ENCODE measurements at regions not wholly inside any gene's neighbourhood (a gene's known extent, or its start where the extent isn't known, plus 50 kb on each side); places are given as distances from the start of the nearest gene placed in this dataset.

GRCh38 chr10:113390896-113391295, 162.0 kb upstream of the HABP2 start:
- H3K4ac ChIP-seq (ENCODE audit: low read length), result no peak overlapping the region
- no peak overlapping the region for H2AFZ ChIP-seq (ENCODE audit: low read length)
- no peak for DNase-seq (ENCODE audit: low spot score)
- H3K36me3 ChIP-seq (replicated peaks in 1 of 2; ENCODE audit: control insufficient read depth in 2 of 2, insufficient read depth in 2 of 2, low read length in 2 of 2), result no peaks in the 10 kb centered on the region
- no peak overlapping the region for H3K4me2 ChIP-seq (ENCODE audit: insufficient read depth, low read length, poor library complexity, severe bottlenecking)
- H2BK5ac ChIP-seq (ENCODE audit: low read length), result no peak overlapping the region
- H4K91ac ChIP-seq (ENCODE audit: low read depth, low read length, poor library complexity), result no peak overlapping the region
- WGBS, 2 donors (ENCODE audit: extremely low coverage in 2 of 2, insufficient read length in 2 of 2, insufficient replicate concordance in 1 of 2), result no CpG with 5 or more reads among the region's 4 CpGs
- H3K79me1 ChIP-seq (ENCODE audit: low read depth, low read length), result no peaks in the 10 kb centered on the region
- H4K8ac ChIP-seq (ENCODE audit: low read depth, low read length), result no peak overlapping the region
- no peak overlapping the region for H3K4me3 ChIP-seq (ENCODE audit: low read length in 2 of 2)
- no peaks in the 10 kb centered on the region for H3K4me1 ChIP-seq (ENCODE audit: control insufficient read depth in 2 of 2, insufficient read depth in 1 of 2, low read depth in 1 of 2, low read length in 2 of 2)
- peaks cover 0 to 16% (median 0%) of the 10 kb centered on the region in 3 experiments for H3K27me3 ChIP-seq (ENCODE audit: control insufficient read depth in 3 of 3, insufficient read depth in 3 of 3, low read depth in 1 of 3, low read length in 3 of 3)
- H2AK5ac ChIP-seq (ENCODE audit: low read depth, low read length), result no peak overlapping the region
- H3K23ac ChIP-seq (ENCODE audit: low read depth, low read length, poor library complexity), result no peak overlapping the region
- no peak overlapping the region for H2BK12ac ChIP-seq (ENCODE audit: low read length)
- no peak overlapping the region for H3K9ac ChIP-seq (ENCODE audit: low read depth, low read length, poor library complexity)
- H3K18ac ChIP-seq (ENCODE audit: low read length), result no peak overlapping the region
- H3K14ac ChIP-seq (ENCODE audit: low read length), result no peak overlapping the region
- no peak overlapping the region for H2BK120ac ChIP-seq (ENCODE audit: low read depth, low read length)
- H3K27ac ChIP-seq (replicated peaks; ENCODE audit: low read length), result no peak overlapping the region
- H3K9me3 ChIP-seq (replicated peaks in 1 of 2; ENCODE audit: control insufficient read depth in 2 of 2, insufficient read depth in 1 of 2, low read depth in 1 of 2, low read length in 2 of 2), result no peaks in the 10 kb centered on the region
- H2BK15ac ChIP-seq (ENCODE audit: low read length), result no peak overlapping the region

GRCh38 chr10:113397047-113397446, 155.8 kb upstream of the HABP2 start:
- no peak overlapping the region for H3K4me2 ChIP-seq (ENCODE audit: insufficient read depth, low read length, poor library complexity, severe bottlenecking)
- H2BK15ac ChIP-seq (ENCODE audit: low read length), result no peak overlapping the region
- no peak overlapping the region for H2AK5ac ChIP-seq (ENCODE audit: low read depth, low read length)
- H3K23ac ChIP-seq (ENCODE audit: low read depth, low read length, poor library complexity), result no peak overlapping the region
- no peaks in the 10 kb centered on the region for H3K79me1 ChIP-seq (ENCODE audit: low read depth, low read length)
- no peak overlapping the region for H2BK5ac ChIP-seq (ENCODE audit: low read length)
- no peak overlapping the region for H2AFZ ChIP-seq (ENCODE audit: low read length)
- no peak overlapping the region for H2BK120ac ChIP-seq (ENCODE audit: low read depth, low read length)
- H2BK12ac ChIP-seq (ENCODE audit: low read length), result no peak overlapping the region
- H3K27me3 ChIP-seq (ENCODE audit: control insufficient read depth in 3 of 3, insufficient read depth in 3 of 3, low read depth in 1 of 3, low read length in 3 of 3), result peaks cover 0 to 8% (median 0%) of the 10 kb centered on the region in 3 experiments
- H3K9me3 ChIP-seq (replicated peaks in 1 of 2; ENCODE audit: control insufficient read depth in 2 of 2, insufficient read depth in 1 of 2, low read depth in 1 of 2, low read length in 2 of 2), result no peaks in the 10 kb centered on the region
- DNase-seq (ENCODE audit: low spot score), result no peak
- H3K27ac ChIP-seq (replicated peaks; ENCODE audit: low read length), result no peak overlapping the region
- H3K14ac ChIP-seq (ENCODE audit: low read length), result no peak overlapping the region
- H3K4ac ChIP-seq (ENCODE audit: low read length), result no peak overlapping the region
- no peak overlapping the region for H3K4me3 ChIP-seq (ENCODE audit: low read length in 2 of 2)
- H3K4me1 ChIP-seq (ENCODE audit: control insufficient read depth in 2 of 2, insufficient read depth in 1 of 2, low read depth in 1 of 2, low read length in 2 of 2), result peaks cover 0 to 3% of the 10 kb centered on the region in 2 donors
- no CpG with 5 or more reads among the region's 9 CpGs for WGBS, 2 donors (ENCODE audit: extremely low coverage in 2 of 2, insufficient read length in 2 of 2, insufficient replicate concordance in 1 of 2)
- H3K9ac ChIP-seq (ENCODE audit: low read depth, low read length, poor library complexity), result no peak overlapping the region
- no peaks in the 10 kb centered on the region for H3K36me3 ChIP-seq (replicated peaks in 1 of 2; ENCODE audit: control insufficient read depth in 2 of 2, insufficient read depth in 2 of 2, low read length in 2 of 2)
- no peak overlapping the region for H4K8ac ChIP-seq (ENCODE audit: low read depth, low read length)
- no peak overlapping the region for H4K91ac ChIP-seq (ENCODE audit: low read depth, low read length, poor library complexity)
- no peak overlapping the region for H3K18ac ChIP-seq (ENCODE audit: low read length)

GRCh38 chr10:113399065-113399464, 153.8 kb upstream of the HABP2 start:
- no peak overlapping the region for H2BK120ac ChIP-seq (ENCODE audit: low read depth, low read length)
- H3K9me3 ChIP-seq (replicated peaks in 1 of 2; ENCODE audit: control insufficient read depth in 2 of 2, insufficient read depth in 1 of 2, low read depth in 1 of 2, low read length in 2 of 2), result no peaks in the 10 kb centered on the region
- no peak overlapping the region for H4K91ac ChIP-seq (ENCODE audit: low read depth, low read length, poor library complexity)
- no peak overlapping the region for H3K4me3 ChIP-seq (ENCODE audit: low read length in 2 of 2)
- no peak overlapping the region for H3K9ac ChIP-seq (ENCODE audit: low read depth, low read length, poor library complexity)
- no peaks in the 10 kb centered on the region for H3K36me3 ChIP-seq (replicated peaks in 1 of 2; ENCODE audit: control insufficient read depth in 2 of 2, insufficient read depth in 2 of 2, low read length in 2 of 2)
- H2AFZ ChIP-seq (ENCODE audit: low read length), result no peak overlapping the region
- H3K27ac ChIP-seq (replicated peaks; ENCODE audit: low read length), result no peak overlapping the region
- no peak overlapping the region for H2BK15ac ChIP-seq (ENCODE audit: low read length)
- H3K4me2 ChIP-seq (ENCODE audit: insufficient read depth, low read length, poor library complexity, severe bottlenecking), result no peak overlapping the region
- H2BK12ac ChIP-seq (ENCODE audit: low read length), result no peak overlapping the region
- no peak overlapping the region for H4K8ac ChIP-seq (ENCODE audit: low read depth, low read length)
- H3K4ac ChIP-seq (ENCODE audit: low read length), result no peak overlapping the region
- H3K27me3 ChIP-seq (ENCODE audit: control insufficient read depth in 3 of 3, insufficient read depth in 3 of 3, low read depth in 1 of 3, low read length in 3 of 3), result peaks cover 0 to 14% (median 0%) of the 10 kb centered on the region in 3 experiments
- no peaks in the 10 kb centered on the region for H3K79me1 ChIP-seq (ENCODE audit: low read depth, low read length)
- H3K14ac ChIP-seq (ENCODE audit: low read length), result no peak overlapping the region
- H2AK5ac ChIP-seq (ENCODE audit: low read depth, low read length), result no peak overlapping the region
- WGBS, 2 donors (ENCODE audit: extremely low coverage in 2 of 2, insufficient read length in 2 of 2, insufficient replicate concordance in 1 of 2), result no CpG with 5 or more reads among the region's 4 CpGs
- H2BK5ac ChIP-seq (ENCODE audit: low read length), result no peak overlapping the region
- H3K18ac ChIP-seq (ENCODE audit: low read length), result no peak overlapping the region
- H3K4me1 ChIP-seq (ENCODE audit: control insufficient read depth in 2 of 2, insufficient read depth in 1 of 2, low read depth in 1 of 2, low read length in 2 of 2), result peaks cover 0 to 4% of the 10 kb centered on the region in 2 donors
- H3K23ac ChIP-seq (ENCODE audit: low read depth, low read length, poor library complexity), result no peak overlapping the region
- DNase-seq (ENCODE audit: low spot score), result no peak

GRCh38 chr10:113402602-113403001, 150.3 kb upstream of the HABP2 start:
- no peaks in the 10 kb centered on the region for H3K79me1 ChIP-seq (ENCODE audit: low read depth, low read length)
- no CpG with 5 or more reads among the region's 3 CpGs for WGBS, 2 donors (ENCODE audit: extremely low coverage in 2 of 2, insufficient read length in 2 of 2, insufficient replicate concordance in 1 of 2)
- no peak overlapping the region for H3K4me3 ChIP-seq (ENCODE audit: low read length in 2 of 2)
- H2BK12ac ChIP-seq (ENCODE audit: low read length), result no peak overlapping the region
- H2BK15ac ChIP-seq (ENCODE audit: low read length), result no peak overlapping the region
- H3K4ac ChIP-seq (ENCODE audit: low read length), result no peak overlapping the region
- DNase-seq (ENCODE audit: low spot score), result no peak
- no peak overlapping the region for H2AFZ ChIP-seq (ENCODE audit: low read length)
- no peak overlapping the region for H2BK5ac ChIP-seq (ENCODE audit: low read length)
- no peak overlapping the region for H3K18ac ChIP-seq (ENCODE audit: low read length)
- H3K36me3 ChIP-seq (replicated peaks in 1 of 2; ENCODE audit: control insufficient read depth in 2 of 2, insufficient read depth in 2 of 2, low read length in 2 of 2), result no peaks in the 10 kb centered on the region
- H3K27ac ChIP-seq (replicated peaks; ENCODE audit: low read length), result no peak overlapping the region
- no peak overlapping the region for H3K14ac ChIP-seq (ENCODE audit: low read length)
- no peak overlapping the region for H3K4me2 ChIP-seq (ENCODE audit: insufficient read depth, low read length, poor library complexity, severe bottlenecking)
- H3K9me3 ChIP-seq (replicated peaks in 1 of 2; ENCODE audit: control insufficient read depth in 2 of 2, insufficient read depth in 1 of 2, low read depth in 1 of 2, low read length in 2 of 2), result no peaks in the 10 kb centered on the region
- H3K4me1 ChIP-seq (ENCODE audit: control insufficient read depth in 2 of 2, insufficient read depth in 1 of 2, low read depth in 1 of 2, low read length in 2 of 2), result peaks cover 0 to 4% of the 10 kb centered on the region in 2 donors
- H3K23ac ChIP-seq (ENCODE audit: low read depth, low read length, poor library complexity), result no peak overlapping the region
- no peak overlapping the region for H3K9ac ChIP-seq (ENCODE audit: low read depth, low read length, poor library complexity)
- no peak overlapping the region for H4K91ac ChIP-seq (ENCODE audit: low read depth, low read length, poor library complexity)
- H2AK5ac ChIP-seq (ENCODE audit: low read depth, low read length), result no peak overlapping the region
- peaks cover 0 to 29% (median 2%) of the 10 kb centered on the region in 3 experiments for H3K27me3 ChIP-seq (ENCODE audit: control insufficient read depth in 3 of 3, insufficient read depth in 3 of 3, low read depth in 1 of 3, low read length in 3 of 3)
- no peak overlapping the region for H4K8ac ChIP-seq (ENCODE audit: low read depth, low read length)
- H2BK120ac ChIP-seq (ENCODE audit: low read depth, low read length), result no peak overlapping the region

All from neuronal stem cell (in vitro differentiated cells).